Neural progenitor cell (in vitro differentiated cells): ENCODE measurements at regions not wholly inside any gene's neighbourhood (a gene's known extent, or its start where the extent isn't known, plus 50 kb on each side); places are given as distances from the start of the nearest gene placed in this dataset.

Experiments
- CTCF ChIP-seq: fragments of 200-600 bp; sonication (generic); IDR thresholded peaks from 2 replicates; pipeline ENCODE4 v1.5.1; 2017; ENCODE audit warnings: antibody characterized with exemption, mild to moderate bottlenecking
- EZH2 ChIP-seq: fragments of 200-600 bp; sonication (generic); IDR thresholded peaks from 2 replicates; pipeline ENCODE4 v1.6.1; 2017; ENCODE audit warnings: antibody characterized with exemption, mild to moderate bottlenecking, moderate library complexity
- EZH2phosphoT487 ChIP-seq: fragments of 200-600 bp; sonication (generic); IDR thresholded peaks from 2 replicates; pipeline ENCODE4 v1.6.1; 2017; ENCODE audit warnings: antibody characterized with exemption

- TF ChIP-seq EZH2 (no peak), CTCF (no peak), EZH2phosphoT487 (no peak)
Measured at GRCh38 chr2:43133708-43134570, 92.5 kb downstream of the ZFP36L2 start.
